HG02852 (cell line): ENCODE measurements at regions not wholly inside any gene's neighbourhood (a gene's known extent, or its start where the extent isn't known, plus 50 kb on each side); places are given as distances from the start of the nearest gene placed in this dataset.
"Not testable (repeated sequence)": the region's sequence is repeated elsewhere in the genome, so short reads cannot be mapped to it uniquely, and the experiment has no call there.

Experiments used
- ATAC-seq: cut with Tn5 transposase; IDR thresholded peaks from one replicate; pipeline ENCODE4 v1.9.1; 2021; ENCODE audit warnings: mild to moderate bottlenecking, moderate library complexity; ENCODE audit not compliant: unreplicated experiment

DNA sequence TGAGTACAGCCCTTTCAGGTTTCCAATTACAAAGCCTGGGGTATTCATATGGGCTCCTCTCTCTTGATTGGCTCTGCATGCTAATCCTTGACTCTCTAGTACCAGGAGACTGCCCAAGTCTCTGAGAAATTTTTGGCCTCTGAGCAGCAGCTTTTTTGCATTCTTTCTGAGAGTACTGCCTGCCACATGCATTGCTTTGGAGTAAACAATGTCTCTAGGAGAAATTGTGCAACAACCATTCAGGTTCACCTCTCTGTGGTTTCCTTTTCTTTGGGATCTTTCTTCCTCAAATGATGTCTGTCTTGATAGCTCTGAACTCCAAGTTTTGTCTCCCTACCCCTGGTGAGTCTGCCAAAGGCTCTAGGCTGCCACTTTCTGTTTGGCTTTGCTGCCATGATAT is 115.8 kb upstream of the SETBP1 start:
- no peak for ATAC-seq

DNA sequence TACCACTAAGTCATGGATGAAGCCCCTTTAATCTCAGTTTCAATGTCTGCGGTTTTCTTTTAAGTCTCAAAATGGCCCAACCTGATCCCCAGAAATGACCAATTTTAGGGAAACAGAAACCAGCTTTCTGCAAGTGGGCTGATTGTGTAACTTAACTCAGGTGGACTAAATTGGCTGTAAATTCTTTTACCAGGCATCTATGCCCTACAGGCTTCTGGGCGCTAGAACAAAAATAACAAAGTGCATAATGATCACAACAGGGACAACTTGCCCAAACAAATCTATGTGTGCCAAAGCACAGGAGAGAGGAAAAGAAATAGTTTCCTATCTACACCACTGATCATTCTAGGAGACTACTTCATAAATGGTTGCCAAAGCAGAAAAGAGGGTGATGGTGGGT is 112.3 kb upstream of the SETBP1 start:
- ATAC-seq = no peak

DNA sequence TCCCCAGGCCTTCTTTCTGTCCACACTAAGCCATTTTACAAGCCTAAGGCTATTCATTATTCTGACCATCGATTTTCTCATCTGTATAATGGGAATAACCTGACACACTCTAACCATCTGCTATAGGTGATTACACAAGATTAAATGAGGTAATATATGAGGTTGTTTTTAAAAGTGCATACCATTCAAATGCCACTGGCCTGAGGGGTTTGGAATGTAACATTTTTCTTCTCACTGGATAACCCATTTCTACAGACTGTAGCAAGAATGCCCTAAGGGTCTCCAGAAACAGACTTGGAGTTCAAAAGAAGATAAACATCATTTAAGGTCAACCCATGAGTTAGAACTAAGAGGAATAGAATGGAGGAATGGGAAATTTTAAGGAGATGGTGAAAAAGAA is 111.7 kb upstream of the SETBP1 start:
- no peak for ATAC-seq

DNA sequence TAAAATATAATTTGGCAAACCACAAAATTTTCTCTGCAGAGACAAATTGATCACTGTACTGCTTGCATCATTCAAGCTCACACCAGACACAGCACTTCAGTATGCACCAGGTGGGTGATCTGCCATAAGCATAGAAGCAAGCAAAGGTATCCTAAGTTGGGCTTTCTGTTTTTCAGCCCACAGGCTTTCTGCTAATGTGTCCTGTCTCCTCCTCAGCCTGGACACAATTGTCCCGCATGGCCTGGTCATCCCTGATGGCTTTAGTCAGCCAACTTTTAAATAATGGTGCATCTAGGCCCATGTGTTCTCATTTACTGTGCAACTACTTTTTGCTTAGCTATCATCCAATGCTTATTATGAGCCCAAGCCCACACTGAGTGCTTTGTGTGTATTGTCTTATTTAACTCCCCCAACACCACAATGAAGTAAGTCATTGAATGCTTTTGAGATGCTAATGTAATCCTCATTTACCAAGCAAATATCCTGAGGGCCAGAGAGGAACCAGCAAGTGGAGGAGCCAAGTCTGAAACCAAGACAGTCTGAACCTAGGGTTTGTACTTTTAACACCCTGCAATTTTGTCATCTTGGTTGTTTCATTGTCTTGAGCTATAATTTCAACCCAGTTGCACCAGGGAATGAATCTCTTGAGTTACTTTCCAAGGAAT is 111.2 kb upstream of the SETBP1 start:
- no peak for ATAC-seq

DNA sequence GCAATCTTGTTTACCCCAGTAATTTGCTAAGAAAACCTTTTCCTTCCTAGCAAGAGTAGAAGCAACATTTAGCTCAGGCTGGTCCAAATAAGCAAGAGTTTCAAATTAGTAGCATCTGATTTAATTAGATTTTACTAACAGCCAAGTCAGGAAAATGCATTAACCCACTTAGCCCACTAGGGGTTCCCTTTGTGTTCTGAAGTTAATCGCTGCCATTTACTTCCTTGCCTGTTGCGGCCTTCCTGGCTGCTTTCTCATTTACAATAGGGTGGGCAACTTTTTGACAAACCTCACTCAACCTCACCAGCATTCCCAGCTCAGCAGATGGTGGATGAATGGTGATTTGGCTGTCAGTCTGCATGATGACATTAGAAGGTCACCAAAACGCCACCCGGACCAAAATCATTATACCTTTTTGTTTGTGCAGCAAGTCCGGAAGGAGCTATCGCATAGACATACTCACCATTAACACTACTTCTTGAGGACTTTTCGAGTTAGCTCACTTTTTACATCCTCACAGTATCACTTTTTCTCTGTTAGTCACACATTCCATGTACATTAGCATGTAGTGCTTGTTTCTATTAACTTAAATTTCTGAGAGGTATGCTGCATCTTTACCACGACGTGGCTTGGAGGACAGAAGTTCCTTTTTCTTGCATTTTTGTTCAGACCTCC is 101.5 kb upstream of the SETBP1 start:
- peak; percentile 51 for ATAC-seq

DNA sequence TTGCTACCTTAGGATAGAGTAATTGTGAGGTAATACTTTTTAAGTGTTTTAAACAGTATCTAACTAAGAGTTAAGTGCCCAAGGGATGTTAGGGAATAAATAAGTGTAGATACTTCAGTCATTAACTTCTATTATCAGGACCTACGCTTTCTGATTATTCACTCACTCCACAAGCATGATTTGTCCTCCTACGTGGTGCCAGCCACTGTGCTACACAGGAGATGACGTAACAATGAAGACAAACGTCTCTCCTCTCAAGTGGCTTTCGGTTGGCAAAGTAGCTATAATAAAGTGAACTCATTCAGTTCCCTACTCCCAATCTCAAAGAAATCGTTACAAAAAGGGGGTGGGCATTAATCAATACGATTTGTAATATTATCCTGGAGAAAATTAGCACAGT is 100.9 kb upstream of the SETBP1 start:
- no peak for ATAC-seq

DNA sequence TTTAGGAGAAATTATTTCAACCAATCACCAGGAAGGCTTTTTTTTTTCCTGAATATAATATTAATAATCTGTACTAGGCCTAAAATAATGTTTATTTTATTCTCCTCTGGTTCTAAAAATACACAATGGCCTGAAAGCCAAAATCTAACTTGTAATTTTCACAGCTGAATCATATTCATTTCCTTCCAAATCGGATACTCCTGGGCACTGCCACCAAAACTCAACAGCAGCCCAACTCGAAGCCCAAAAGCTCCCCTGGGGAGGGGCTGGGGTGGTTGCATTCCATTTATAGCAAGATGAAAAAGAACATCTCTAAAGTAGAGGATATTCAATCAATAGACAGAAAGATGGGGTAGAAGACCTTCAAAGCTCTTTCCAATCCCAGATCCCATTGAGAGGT is 100.5 kb upstream of the SETBP1 start:
- ATAC-seq = no peak

DNA sequence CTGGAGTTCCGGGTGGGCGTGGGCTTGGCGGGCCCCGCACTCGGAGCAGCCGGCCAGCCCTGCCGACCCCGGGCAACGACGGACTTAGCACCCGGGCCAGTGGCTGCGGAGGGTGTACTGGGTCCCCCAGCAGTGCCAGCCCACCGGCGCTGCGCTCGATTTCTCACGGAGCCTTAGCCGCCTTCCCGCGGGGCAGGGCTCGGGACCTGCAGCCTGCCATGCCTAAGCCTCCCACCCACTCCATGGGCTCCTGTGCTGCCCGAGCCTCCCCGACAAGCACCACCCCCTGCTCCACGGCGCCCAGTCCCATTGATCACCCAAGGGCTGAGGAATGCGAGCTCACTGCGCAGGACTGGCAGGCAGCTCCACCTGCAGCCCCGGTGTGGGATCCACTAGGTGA is 99.9 kb upstream of the SETBP1 start:
- not testable (repeated sequence) for ATAC-seq

DNA sequence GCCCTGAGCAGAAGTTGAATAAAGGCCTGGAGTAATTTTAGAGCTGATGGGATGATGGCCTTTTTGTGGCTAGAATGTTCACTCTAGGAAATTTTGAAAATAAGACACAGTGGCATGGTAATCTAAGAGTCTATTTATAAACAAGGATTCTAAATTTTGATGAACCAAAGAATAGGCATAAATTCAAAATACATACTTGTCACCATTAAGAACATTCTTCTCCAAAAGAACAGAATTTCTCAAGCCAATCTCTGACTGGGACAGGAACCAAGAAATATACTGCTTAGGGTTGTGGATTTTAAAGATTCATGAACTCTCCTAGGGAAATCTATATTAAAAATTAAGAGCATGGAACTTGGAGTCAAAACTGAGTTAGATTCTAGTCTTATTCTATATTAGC is 98.2 kb upstream of the SETBP1 start:
- no peak for ATAC-seq

DNA sequence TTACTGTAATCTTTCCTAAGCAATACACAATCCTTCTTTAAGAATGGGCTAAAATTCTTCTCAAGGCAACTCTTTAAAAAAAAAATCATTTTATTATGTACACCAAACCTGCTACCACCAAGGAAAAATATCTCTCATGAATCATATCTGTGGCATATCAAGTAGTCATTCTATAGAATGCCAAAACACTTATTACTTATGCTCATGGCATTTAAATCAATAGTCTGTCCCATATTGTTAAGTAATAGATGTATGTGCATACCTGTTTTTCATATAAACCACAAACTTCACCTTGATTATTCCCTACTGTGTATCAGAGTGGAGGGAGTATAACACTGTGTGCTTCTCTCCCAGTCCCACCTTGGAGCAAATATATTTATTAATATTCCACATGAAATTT is 95.8 kb upstream of the SETBP1 start:
- ATAC-seq = no peak

DNA sequence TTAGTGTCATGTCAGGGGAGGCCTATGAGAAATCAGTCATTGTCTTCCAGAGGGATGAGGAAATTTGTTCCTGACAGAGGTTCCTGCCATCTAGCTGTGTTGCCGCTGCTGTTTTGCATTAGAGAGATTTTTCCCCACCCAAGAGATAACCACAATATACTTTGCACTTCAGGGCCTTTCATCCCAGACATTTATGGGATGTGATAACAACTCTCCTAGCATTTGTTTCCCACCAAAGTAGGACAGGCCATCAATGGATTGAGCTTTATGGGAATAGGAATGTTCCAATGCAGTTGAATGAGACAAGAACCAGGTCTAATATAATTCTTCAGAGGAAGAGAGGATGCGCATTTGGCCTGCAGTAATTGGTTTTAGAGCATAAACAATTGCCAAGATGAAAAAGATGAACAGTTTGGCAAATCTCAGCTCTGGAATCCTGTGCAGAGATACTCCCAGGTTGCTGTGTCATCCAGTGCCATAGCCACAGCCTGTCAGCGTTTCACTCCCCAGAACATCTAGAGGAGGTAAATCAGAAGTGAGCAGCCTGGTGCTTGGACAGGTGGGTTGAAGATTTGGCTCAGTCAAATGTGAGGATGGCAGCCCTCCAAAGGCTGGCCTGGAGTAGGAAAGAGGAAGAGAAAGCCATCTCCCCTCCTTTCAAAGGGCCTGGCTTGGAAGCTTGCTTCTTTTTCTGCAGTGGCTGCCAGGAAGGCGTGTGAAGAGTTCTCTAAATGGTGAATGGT is 93.7 kb upstream of the SETBP1 start:
- no peak for ATAC-seq

DNA sequence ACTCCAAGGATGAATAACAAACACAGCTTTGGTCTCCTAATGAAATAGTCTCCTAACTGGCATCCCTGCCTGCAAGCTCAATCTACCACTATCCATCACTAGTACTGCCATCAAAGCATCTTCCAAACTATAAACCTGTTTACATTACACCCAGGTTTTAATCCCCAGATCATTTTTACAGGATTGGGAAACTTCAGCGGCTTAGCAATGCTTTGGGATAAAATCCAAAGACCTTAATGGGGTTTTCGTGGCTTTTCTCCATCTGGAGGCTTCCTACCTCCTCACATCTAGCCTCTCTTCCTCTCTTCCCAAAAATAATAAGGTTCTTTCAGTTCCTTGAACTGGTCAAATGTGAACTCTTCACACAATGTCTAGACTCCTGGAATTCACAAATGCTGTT is 92.2 kb upstream of the SETBP1 start:
- ATAC-seq = no peak

DNA sequence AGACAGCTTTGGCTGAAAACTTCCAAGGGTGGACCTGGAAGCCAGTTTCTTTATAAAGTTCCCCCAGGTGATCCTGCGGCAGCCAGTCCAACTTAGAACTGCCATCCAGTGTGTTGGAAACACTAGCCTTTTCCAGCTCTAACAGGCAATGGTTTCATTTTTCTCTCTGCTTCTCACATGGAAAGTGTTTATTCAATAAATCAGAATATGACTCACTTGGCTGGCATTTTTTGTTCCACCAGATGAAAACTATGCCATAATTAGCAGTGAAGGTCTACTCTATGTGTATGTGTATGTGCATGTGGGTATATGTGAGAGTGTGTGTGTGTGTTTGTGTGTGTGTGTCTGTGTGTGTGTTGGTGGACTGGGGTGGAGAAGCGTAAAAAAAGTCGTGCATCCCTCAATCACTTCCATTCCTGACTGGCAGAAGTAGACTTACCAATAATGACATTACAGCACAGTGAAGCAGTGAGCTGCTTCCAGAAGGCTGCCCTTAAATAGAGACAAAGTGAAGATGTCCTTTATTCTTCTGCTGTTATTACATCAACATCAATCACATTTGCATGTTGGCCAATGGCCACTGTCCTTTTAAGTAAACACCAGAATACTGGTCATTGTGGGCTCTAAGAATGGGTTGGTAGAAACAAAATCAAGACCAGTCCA is 90.9 kb upstream of the SETBP1 start:
- no peak for ATAC-seq

DNA sequence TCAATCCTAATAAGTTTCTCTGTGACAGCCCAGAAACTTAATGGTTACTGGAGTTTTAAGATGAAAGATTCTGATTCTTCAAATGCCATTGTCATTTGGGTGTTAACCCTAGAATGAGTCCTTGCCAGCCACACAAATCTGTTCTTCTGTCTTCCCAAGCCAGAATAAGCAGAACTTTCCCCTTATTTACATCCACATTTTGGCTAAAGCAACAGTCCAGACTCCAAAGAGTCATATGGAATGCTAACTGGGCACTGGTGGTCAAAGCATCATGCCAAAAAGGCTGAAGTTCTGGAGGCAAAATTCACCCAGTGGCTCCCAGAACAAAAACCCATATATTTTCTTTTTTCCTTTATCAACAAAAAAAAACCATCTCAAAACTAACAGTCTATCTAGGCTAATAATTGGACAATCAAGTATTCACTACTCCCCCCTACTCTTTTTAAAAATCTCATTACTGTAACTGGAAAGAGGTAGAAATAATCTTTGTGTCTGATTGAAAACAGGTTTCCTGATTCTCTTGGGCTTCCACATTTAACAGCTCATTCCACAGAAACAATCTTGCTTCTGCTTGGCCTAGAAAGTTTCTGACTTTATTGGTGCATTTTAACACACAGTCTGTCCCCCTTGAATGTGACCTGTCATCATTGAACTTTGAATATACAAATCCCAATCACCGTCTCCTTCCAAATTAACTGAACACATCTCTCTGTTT is 89.6 kb upstream of the SETBP1 start:
- ATAC-seq = no peak

DNA sequence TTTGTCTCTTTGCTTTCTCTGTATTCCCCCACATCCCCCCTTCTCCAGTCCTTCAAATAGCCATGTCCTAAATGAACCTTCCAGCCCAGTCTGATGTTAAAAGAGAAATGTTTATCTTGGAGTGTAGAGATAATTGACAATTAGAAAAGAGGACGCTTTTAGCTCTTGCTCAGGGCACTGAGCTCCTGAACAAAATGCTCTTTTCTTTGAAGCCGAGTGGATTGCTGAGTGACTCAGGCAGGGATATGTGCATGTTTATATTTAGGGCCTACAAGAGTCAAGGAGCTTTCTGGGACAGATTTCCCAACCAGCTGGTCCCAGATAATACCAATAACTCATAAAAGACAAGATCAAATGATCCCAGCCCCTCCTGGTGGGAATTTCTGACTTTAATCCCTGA is 88.0 kb upstream of the SETBP1 start:
- ATAC-seq = no peak

DNA sequence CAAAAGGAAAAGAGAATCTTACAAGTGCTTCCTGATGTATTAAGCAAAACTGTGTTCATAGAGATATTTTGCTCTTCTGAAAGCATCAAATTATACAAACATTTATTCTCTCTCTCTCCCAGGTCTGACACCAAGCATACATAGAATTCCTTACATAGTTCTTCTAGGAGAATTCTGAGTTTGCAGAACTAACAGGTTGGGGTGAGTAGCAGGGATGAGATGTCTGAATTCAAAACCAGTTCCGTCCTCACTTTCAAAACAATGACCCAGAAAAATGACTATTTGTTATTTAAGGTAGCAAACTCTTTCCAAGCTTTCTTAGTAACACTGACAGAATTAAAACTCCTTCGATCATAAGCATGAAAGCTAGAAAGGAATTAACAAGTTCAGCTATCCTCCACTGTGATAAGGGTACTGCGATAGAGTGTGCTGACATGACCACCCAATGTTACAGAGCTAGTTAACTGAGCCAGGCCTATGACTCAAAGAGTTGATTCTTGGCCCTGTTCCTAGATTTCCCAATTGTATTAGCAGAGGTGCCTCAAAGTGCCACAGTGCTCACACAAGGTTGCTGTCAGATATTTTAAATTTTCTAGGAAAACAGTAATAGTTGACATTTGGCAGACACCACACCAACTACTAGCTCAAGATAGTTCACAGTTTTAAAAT is 85.8 kb upstream of the SETBP1 start:
- ATAC-seq = no peak

DNA sequence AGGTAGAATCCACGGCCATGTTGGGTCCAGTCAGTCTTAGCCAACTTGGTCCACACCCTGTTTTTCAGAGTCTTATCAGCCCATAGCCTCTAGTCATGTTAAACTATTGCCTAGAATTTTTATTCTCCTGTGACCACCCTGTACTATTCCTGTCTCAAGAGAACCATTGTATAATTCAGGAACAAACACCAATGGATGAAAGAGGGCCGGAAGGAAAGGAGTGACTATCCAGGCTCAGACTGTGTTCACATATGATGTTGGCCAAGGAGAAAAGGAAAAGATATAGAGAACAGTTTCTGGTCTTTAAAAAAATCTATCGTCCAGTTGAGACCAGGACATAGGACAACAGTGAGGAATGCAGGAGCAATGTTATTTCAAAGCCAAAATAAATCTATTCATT is 82.9 kb upstream of the SETBP1 start:
- no peak for ATAC-seq

DNA sequence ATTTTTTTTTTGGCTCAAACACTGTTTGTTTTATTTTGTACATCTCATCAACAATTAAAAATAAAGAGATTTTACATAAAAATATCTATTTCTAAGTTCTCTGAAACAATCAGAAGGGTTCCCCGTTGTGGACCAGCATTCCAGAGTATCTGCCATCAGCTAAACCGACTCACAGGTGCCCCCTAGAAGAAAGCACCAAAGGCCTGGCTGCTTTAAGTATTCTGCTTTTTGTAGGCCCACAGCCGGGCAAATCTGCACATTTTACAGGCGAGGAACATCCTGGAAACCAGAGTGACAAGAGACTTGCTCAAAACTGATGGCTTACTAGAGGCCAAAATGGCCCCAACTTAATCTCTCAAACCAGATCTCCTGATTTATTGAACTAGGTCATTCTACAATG is 82.2 kb upstream of the SETBP1 start:
- ATAC-seq = no peak

DNA sequence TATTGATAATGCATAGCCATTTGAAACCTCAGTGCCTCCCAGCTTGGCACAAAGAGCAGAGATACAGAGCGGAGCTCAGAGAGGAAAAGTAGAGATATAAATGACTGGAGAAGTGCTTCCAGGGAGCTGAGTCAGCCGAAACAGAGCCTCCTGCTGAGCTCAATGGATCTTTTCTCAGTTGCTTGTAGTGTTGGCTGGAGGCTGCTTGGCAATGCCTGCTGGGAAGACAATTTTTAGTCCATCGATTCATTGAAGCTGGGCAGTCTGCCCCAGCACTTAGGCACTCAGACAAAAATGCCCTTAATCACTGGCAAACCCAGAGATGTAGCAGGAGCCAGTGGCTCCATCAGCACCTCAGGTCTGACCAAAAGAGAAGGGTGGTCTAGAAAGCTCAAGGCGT is 81.3 kb upstream of the SETBP1 start:
- ATAC-seq = no peak

DNA sequence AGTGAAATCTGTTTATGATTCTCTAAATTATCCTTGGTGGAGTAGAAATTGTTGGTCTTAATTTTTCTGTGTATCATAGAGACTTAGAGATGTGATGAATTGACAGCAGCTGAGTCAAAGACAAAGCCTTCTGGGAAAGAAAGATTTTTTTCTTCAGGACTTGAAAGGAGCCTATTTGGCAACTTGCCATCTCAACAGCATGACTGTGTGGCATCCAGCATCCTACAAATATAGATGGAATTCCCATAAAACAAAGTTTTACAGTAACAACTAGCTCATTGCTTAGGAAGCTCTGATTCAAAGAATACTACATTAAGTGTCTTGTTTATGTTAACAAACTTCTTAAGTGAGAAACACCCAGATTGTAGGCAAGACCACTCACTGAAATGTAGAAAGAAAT is 79.2 kb upstream of the SETBP1 start:
- ATAC-seq = no peak

DNA sequence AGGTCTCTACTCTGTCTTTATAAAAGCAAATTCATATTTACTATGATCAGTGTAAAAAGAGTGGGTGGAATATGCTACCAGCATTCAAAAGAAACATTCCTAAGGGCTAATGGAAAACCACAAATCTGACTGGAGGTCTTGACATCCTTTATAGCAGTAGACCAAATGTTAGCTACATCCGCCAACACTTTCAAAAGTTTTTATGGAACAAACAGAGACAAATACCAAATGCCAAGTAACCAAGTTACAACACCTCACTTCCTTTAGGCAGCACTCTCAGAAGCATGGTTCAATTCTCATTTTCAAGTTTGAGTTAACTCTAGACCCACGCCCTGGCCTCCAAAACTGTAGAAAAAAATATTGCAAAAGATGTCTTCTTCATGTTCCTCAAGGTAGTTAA is 78.3 kb upstream of the SETBP1 start:
- ATAC-seq = no peak
